Stimulated activated CD4-positive, alpha-beta T cell treated with anti-CD3 and anti-CD28 coated beads, Interleukin-15, amount 100 ng/mL, for 24 hours (primary cell): ENCODE measurements at regions not wholly inside any gene's neighbourhood (a gene's known extent, or its start where the extent isn't known, plus 50 kb on each side); places are given as distances from the start of the nearest gene placed in this dataset.

Experiments
- DNase-seq: peaks from one replicate; pipeline ENCODE4 v3.0.0-alpha.2; 2020

- no peak for DNase-seq
Observed at GRCh38 chrX:7216981-7217587, 69.1 kb upstream of the PUDP start.

GRCh38 chrX:7215842-7216241 is 67.9 kb upstream of the PUDP start:
- no peak for DNase-seq

GRCh38 chrX:7214251-7214650 is 66.3 kb upstream of the PUDP start:
- DNase-seq: no peak

DNA sequence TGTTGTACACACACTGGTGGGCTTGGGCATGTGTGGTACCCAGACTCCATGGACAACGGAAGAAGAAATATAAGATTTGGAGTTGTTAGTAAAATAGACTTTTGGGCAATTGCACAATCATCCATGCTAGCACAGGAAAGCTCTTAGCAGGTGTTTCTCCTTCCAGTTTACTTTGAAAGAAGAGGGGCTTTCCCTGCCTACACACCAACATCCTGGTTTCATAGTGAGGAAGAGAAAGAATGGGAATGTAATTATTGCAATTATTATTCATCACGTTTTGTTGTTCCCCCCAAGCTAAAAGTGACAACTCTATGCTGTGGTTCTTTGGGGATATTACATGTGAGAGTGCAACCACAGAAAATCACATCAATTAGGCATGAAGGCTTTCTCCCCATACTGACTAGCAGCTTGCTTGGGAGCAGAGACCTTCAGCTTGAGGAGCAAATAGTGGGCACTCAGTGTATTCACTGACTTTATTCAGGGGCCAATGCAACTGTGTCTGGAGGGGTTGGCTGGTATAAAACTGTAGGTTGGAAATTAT is 57.2 kb upstream of the PUDP start:
- DNase-seq: no peak

DNA sequence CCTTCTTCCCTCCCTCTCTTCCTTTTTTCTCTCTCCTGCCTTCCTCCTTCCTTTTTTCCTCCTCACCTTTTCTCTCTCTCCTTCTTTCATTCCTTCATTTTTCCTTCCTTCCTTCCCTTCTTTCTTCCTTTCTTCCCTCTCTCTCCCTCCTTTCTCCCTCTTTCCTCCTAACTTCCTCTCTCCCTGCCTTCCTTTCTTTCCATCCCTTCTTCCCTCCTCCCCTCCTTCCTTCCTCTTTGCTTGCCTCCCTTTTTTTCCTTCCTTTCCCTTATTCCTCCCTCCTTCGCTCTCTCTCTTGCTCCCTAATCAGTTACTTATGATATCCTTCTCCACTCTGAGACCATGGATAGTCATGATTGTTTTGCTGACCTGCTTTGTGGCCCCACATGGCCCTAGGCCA is 56.7 kb upstream of the PUDP start:
- DNase-seq: no peak

DNA sequence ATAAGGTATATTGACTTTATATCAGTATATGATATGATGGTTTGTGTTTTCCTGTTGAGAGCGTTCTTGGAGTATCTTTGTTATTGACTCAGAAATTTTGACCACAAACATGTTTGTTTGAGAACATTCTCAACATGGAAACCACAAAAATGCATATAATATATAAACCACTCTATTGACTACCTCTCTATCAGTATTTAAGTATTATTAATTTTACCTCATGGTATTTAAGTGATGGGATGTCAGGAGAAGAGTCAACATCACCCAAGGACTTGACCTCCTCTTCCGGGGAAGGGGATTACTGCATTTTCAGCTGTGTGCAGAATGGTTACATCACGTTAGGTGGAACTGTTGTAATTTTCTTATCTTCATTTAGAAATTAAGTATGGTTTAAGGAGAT is 54.3 kb upstream of the PUDP start:
- no peak for DNase-seq

GRCh38 chrX:7201496-7201895 is 53.5 kb upstream of the PUDP start:
- DNase-seq: no peak

- no peak for DNase-seq
Observed at GRCh38 chrX:7198499-7198898, 50.5 kb upstream of the PUDP start.
